Renal cortical epithelial cell (primary cell): ENCODE measurements at regions not wholly inside any gene's neighbourhood (a gene's known extent, or its start where the extent isn't known, plus 50 kb on each side); places are given as distances from the start of the nearest gene placed in this dataset.

ENCODE experiments used
- DNase-seq: peaks from one replicate; pipeline ENCODE4 v3.0.0-alpha.2; 2011; ENCODE audit warnings: low read depth

DNA sequence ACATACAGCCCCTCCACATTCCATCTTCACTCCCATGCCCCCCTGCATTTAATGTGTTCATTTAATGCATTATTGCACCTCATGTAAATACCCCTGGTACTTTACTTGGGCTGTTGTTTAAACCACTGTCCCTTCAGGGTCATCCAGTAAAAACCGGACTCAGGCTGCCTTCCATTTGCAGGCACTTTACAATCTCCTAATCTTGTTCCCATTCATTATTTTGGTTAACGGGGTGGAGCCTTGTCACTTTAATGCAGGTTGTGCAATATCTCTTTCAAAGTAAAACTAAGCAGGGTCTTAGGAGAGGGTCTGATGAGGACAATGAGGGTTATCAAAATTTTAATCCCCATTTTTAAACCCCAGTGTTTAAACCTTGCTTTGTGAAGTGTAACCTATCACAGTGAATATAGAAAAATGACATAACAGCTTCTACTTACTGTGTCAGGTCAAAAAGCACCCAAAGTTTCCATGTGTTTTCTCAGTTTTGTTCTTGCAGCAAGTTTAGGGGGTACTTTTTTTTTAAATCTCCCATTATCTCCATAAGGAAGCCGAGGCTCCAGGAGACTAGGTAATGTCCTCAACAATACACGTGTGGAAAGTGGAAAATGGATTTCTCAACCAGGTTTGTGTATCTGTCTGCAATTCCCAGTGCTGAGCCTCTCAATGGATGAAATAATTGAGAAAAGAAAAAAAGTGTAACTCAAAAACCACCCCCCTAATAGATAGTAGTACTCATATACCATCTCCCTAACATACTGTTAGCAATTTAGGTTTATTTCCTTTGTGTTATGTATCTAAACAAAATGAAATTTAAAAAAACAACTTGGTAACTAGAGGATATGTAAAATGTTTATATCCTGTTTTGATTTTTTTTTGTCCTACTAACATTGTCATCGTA lies 54.2 kb upstream of the SPRY4 start:
- DNase-seq: no peak

DNA sequence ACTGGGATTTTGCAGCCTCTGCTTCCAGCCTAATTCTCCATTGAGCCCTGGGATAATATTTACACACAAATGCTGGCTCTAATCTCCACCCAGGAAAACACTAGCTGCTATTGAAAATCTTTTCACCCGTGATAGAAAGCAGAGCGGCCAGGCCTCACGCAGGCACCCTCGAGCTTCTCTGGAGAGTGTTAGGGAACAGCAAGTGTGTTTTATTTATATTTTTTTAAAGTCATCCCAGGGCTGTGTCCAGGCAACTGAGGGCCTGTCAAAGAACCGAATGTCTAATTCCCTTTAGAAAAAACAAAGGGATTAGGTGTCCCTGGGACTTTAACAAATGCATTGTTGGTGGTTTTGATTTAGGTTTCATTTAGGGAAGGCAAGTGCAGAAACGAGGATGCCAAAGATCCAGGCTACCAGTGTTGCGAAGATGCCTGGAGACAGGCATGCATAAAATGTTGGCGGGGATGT lies 51.2 kb upstream of the SPRY4 start:
- DNase-seq: no peak
